ENCODE measurements at regions not wholly inside any gene's neighbourhood (a gene's known extent, or its start where the extent isn't known, plus 50 kb on each side); places are given as distances from the start of the nearest gene placed in this dataset.

DNA sequence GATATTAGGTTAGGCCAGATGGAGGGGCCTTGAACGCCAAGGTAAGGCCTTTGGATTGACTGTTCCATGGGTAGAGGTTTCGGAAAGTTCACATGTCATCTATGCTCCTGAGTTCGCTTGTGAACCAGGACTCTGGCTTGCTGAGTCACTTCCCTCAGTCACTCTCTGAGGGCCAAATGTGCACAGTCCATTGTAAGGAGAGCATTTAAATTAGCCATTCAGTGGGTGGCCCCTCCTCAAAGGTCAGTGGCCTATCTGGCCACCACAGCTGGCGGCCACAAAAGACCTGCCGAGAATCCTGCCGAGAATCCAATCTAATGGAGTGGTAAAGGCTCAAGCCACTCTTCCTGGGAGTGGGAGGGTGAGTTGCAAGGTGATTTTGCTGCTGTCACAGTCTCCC lies 58.9 kb upstream of the ARAP3 start:
- H3K4me3 ChIP-seq (ENCODE audit: control extremely low read depth in 1 of 5, extremely low read depth in 1 of 5, insufficient read depth in 1 of 5, low read depth in 2 of 5, low read length in 4 of 5) = no peak overlapping the region
- DNase-seq (no peak), ATAC-seq (ENCODE audit: low read depth) (no peak)
- ChIA-PET CTCF (no interaction called here), POLR2A (interaction anchor here (0.7 kb wide), 1 partner anchor 12 kb away, joined by 3 read pairs; no protein-coding TSS in a partner anchor)
- no peaks in the 10 kb centered on the region for H3K9me3 ChIP-seq (ENCODE audit: control extremely low read depth in 1 of 3, control insufficient read depth in 2 of 3, insufficient read depth in 1 of 3, low read length in 2 of 3)
- intact Hi-C loops (cut with micrococcal nuclease) = no loop called here
- no peak overlapping the region for H3K4me2 ChIP-seq (replicated peaks; ENCODE audit: low read depth, low read length, poor library complexity, severe bottlenecking)
- TF ChIP-seq EZH2 (IDR thresholded peaks at IDR 0.05; ENCODE audit: borderline replicate concordance, insufficient read depth, low read depth, low read length, poor library complexity, severe bottlenecking) = no peak
- TF ChIP-seq, protein P1, sequence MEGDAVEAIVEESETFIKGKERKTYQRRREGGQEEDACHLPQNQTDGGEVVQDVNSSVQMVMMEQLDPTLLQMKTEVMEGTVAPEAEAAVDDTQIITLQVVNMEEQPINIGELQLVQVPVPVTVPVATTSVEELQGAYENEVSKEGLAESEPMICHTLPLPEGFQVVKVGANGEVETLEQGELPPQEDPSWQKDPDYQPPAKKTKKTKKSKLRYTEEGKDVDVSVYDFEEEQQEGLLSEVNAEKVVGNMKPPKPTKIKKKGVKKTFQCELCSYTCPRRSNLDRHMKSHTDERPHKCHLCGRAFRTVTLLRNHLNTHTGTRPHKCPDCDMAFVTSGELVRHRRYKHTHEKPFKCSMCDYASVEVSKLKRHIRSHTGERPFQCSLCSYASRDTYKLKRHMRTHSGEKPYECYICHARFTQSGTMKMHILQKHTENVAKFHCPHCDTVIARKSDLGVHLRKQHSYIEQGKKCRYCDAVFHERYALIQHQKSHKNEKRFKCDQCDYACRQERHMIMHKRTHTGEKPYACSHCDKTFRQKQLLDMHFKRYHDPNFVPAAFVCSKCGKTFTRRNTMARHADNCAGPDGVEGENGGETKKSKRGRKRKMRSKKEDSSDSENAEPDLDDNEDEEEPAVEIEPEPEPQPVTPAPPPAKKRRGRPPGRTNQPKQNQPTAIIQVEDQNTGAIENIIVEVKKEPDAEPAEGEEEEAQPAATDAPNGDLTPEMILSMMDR (IDR thresholded peaks at IDR 0.05) = no peak
- H3K36me3 ChIP-seq (replicated peaks in 1 of 2; ENCODE audit: control extremely low read depth in 1 of 2, control insufficient read depth in 1 of 2, extremely low read depth in 1 of 2, insufficient read depth in 2 of 2, low read length in 1 of 2) = no peaks in the 10 kb centered on the region
- no peak overlapping the region for H3K9ac ChIP-seq (ENCODE audit: low read length)
- H3K4me1 ChIP-seq (ENCODE audit: control insufficient read depth in 2 of 2, insufficient read depth in 2 of 2, low read length in 2 of 2) = no peaks in the 10 kb centered on the region
- peaks cover 0 to 49% (median 7%) of the 10 kb centered on the region in 4 experiments for H3K27me3 ChIP-seq (replicated peaks in 1 of 4; ENCODE audit: control extremely low read depth in 1 of 4, control insufficient read depth in 3 of 4, insufficient read depth in 4 of 4, low read length in 3 of 4)
- H3K79me2 ChIP-seq (ENCODE audit: control insufficient read depth, insufficient read depth, low read length) = no peaks in the 10 kb centered on the region
- no peak overlapping the region for H2AFZ ChIP-seq (ENCODE audit: insufficient read depth, low read depth, low read length, poor library complexity, severe bottlenecking)
- H3K4me1 Mint-ChIP-seq = no peaks in the 10 kb centered on the region
- H3K4me3 Mint-ChIP-seq = no peak overlapping the region
- no peak overlapping the region for H3K27ac Mint-ChIP-seq
- H3K9me3 Mint-ChIP-seq (ENCODE audit: insufficient read depth) = no peaks in the 10 kb centered on the region
- peaks cover 67% of the 10 kb centered on the region for H3K27me3 Mint-ChIP-seq
- H4K20me1 ChIP-seq (ENCODE audit: control insufficient read depth, insufficient read depth, low read length, poor library complexity, severe bottlenecking) = no peaks in the 10 kb centered on the region
- 67% methylated on average over 6 of the region's 6 CpGs for WGBS (ENCODE audit: insufficient coverage)
- H3K27ac ChIP-seq (ENCODE audit: low read length in 2 of 2) = no peak overlapping the region

DNA sequence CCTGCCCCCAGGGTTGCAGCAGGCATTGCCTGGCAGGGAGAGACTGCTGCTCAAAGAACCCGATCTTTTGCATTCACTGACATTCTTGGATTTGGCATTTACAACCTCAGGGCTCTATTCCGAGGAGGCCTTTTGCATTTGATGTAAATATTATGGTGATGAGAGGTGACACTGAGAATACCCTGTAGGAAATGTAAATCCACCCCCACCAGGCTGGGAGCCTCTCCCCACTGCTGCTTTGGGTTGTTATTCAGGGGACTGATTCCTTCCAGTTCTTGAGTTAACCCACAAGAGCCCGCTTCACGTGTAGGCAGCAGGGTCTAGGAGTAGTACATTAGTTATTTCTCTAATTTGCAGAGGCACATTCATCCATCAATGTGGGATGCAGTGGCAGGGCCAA lies 55.5 kb upstream of the ARAP3 start:
- no peak for DNase-seq
- no peaks in the 10 kb centered on the region for H3K79me2 ChIP-seq (ENCODE audit: control insufficient read depth, insufficient read depth, low read length)
- Mint-ChIP-seq H3K9me3 (ENCODE audit: insufficient read depth) (no peaks in the 10 kb centered on the region), H3K27me3 (peaks cover 63% of the 10 kb centered on the region), H3K27ac (no peak overlapping the region), H3K4me1 (no peaks in the 10 kb centered on the region), H3K4me3 (no peak overlapping the region)
- ChIA-PET POLR2A (no interaction called here), CTCF (interaction anchor here (0.9 kb wide), 1 partner anchor 223 kb away, joined by 3 read pairs; no protein-coding TSS in a partner anchor)
- H3K27ac ChIP-seq (ENCODE audit: low read length in 2 of 2) = no peak overlapping the region
- no peaks in the 10 kb centered on the region for H3K36me3 ChIP-seq (replicated peaks in 1 of 2; ENCODE audit: control extremely low read depth in 1 of 2, control insufficient read depth in 1 of 2, extremely low read depth in 1 of 2, insufficient read depth in 2 of 2, low read length in 1 of 2)
- H2AFZ ChIP-seq (ENCODE audit: insufficient read depth, low read depth, low read length, poor library complexity, severe bottlenecking) = no peak overlapping the region
- H3K4me2 ChIP-seq (replicated peaks; ENCODE audit: low read depth, low read length, poor library complexity, severe bottlenecking) = no peak overlapping the region
- H3K9ac ChIP-seq (ENCODE audit: low read length) = no peak overlapping the region
- no peak overlapping the region for H3K4me3 ChIP-seq (ENCODE audit: control extremely low read depth in 1 of 5, extremely low read depth in 1 of 5, insufficient read depth in 1 of 5, low read depth in 2 of 5, low read length in 4 of 5)
- no peaks in the 10 kb centered on the region for H4K20me1 ChIP-seq (ENCODE audit: control insufficient read depth, insufficient read depth, low read length, poor library complexity, severe bottlenecking)
- no peaks in the 10 kb centered on the region for H3K4me1 ChIP-seq (ENCODE audit: control insufficient read depth in 2 of 2, insufficient read depth in 2 of 2, low read length in 2 of 2)
- ATAC-seq (ENCODE audit: low read depth) = no peak
- peaks cover 0 to 40% (median 3%) of the 10 kb centered on the region in 4 experiments for H3K27me3 ChIP-seq (replicated peaks in 1 of 4; ENCODE audit: control extremely low read depth in 1 of 4, control insufficient read depth in 3 of 4, insufficient read depth in 4 of 4, low read length in 3 of 4)
- TF ChIP-seq EZH2 (IDR thresholded peaks at IDR 0.05; ENCODE audit: borderline replicate concordance, insufficient read depth, low read depth, low read length, poor library complexity, severe bottlenecking) = no peak
- TF ChIP-seq, protein P1 (IDR thresholded peaks at IDR 0.05) = no peak
- no peaks in the 10 kb centered on the region for H3K9me3 ChIP-seq (ENCODE audit: control extremely low read depth in 1 of 3, control insufficient read depth in 2 of 3, insufficient read depth in 1 of 3, low read length in 2 of 3)
- no CpG with 5 or more reads among the region's 4 CpGs for WGBS (ENCODE audit: insufficient coverage)
- intact Hi-C loops (cut with micrococcal nuclease) = no loop called here

Measured in B cell (primary cell).